Ascending aorta (tissue), 2 donors: ENCODE measurements at regions not wholly inside any gene's neighbourhood (a gene's known extent, or its start where the extent isn't known, plus 50 kb on each side); places are given as distances from the start of the nearest gene placed in this dataset.

ENCODE experiments used
- DNase-seq, 2 donors: peaks; one replicate each; pipeline ENCODE4 v3.0.0-alpha.2; 2019; ENCODE audit warnings: low spot score in 2 of 2
- H3K27ac ChIP-seq, 2 donors: fragments of 200-600 bp; sonication (generic); one replicate each; pipeline ENCODE4 v1.5.1; 2016 to 2017; ENCODE audit warnings: mild to moderate bottlenecking in 1 of 2
- H3K27me3 ChIP-seq: fragments of 200-600 bp; sonication (generic); one replicate; pipeline ENCODE4 v1.5.1; 2017
- H3K36me3 ChIP-seq, 2 donors: fragments of 200-600 bp; sonication (generic); one replicate each; pipeline ENCODE4 v1.5.1; 2016
- H3K4me1 ChIP-seq, 2 donors: fragments of 200-600 bp; sonication (generic); one replicate each; pipeline ENCODE4 v1.5.1; 2016 to 2017; ENCODE audit warnings: mild to moderate bottlenecking in 1 of 2
- H3K4me3 ChIP-seq, 2 donors: fragments of 200-600 bp; sonication (generic); one replicate each; pipeline ENCODE4 v1.5.1; 2016 to 2017; ENCODE audit warnings: mild to moderate bottlenecking in 1 of 2
- H3K9me3 ChIP-seq, 2 donors: fragments of 200-600 bp; sonication (generic); one replicate each; pipeline ENCODE4 v1.5.1; 2016
- intact Hi-C: fragments of 100-400 bp; cut with DNase I; formaldehyde crosslinking; loops from one replicate; pipeline ENCODE4 v1.15.1; 2023
- TF ChIP-seq, protein P1 (sequence below), 3 experiments: fragments of 200-600 bp in 2 of 3; fragments of 450-650 bp in 1 of 3; sonication (generic) in 2 of 3; IDR thresholded peaks; one replicate each; pipeline ENCODE4 v1.5.1; 2016 to 2019; ENCODE audit warnings: antibody characterized with exemption in 3 of 3, mild to moderate bottlenecking in 1 of 3, moderate library complexity in 1 of 3

DNA sequence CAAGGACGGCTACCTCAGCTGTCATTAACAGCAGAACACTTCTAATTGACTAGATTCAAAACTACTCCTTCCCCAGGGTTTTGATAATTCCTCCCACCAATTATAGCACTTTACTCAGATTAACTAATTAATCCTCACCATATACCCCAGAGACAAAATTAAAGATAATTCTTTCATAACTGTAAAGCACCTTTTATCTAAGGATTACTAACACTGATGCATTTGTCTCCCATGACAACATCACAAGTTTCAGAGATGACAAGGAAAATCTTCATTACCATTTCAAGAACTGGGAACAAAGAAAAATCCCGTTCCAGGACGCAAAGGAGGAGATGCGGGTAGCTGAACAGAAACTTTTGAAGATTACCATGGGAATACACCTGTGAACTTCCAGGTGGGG lies 129.4 kb upstream of the ITGA6 start:
- H3K4me1 ChIP-seq: no peaks in the 10 kb centered on the region
- TF ChIP-seq, protein P1, sequence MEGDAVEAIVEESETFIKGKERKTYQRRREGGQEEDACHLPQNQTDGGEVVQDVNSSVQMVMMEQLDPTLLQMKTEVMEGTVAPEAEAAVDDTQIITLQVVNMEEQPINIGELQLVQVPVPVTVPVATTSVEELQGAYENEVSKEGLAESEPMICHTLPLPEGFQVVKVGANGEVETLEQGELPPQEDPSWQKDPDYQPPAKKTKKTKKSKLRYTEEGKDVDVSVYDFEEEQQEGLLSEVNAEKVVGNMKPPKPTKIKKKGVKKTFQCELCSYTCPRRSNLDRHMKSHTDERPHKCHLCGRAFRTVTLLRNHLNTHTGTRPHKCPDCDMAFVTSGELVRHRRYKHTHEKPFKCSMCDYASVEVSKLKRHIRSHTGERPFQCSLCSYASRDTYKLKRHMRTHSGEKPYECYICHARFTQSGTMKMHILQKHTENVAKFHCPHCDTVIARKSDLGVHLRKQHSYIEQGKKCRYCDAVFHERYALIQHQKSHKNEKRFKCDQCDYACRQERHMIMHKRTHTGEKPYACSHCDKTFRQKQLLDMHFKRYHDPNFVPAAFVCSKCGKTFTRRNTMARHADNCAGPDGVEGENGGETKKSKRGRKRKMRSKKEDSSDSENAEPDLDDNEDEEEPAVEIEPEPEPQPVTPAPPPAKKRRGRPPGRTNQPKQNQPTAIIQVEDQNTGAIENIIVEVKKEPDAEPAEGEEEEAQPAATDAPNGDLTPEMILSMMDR (IDR thresholded peaks at IDR 0.05): no peak
- no peak overlapping the region for H3K4me3 ChIP-seq
- H3K9me3 ChIP-seq: no peaks in the 10 kb centered on the region
- H3K36me3 ChIP-seq: no peaks in the 10 kb centered on the region
- intact Hi-C loops: no loop called here
- no peak overlapping the region for H3K27ac ChIP-seq
- H3K27me3 ChIP-seq: no peaks in the 10 kb centered on the region
- no peak for DNase-seq

DNA sequence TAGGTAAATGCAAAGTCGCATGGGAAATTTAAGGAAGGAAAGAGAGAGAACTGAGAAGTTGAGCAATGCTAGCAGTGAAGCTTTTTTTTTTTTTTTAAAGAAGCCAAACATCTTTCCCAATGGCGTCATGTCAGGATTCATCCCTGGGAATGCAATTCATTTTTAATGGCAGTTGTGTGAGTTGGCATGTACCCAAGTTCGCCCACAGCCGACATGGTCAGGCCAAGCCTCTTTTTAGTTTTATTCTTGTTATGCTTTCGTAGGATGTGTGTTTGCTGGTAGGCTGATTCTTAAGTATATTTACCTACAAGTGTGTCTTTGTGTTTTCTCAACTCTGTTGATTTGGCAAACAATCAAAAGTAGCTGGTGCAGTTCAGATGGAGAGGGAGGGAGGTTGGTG lies 127.6 kb upstream of the ITGA6 start:
- intact Hi-C loops: no loop called here
- no peaks in the 10 kb centered on the region for H3K4me1 ChIP-seq
- no peak for DNase-seq

DNA sequence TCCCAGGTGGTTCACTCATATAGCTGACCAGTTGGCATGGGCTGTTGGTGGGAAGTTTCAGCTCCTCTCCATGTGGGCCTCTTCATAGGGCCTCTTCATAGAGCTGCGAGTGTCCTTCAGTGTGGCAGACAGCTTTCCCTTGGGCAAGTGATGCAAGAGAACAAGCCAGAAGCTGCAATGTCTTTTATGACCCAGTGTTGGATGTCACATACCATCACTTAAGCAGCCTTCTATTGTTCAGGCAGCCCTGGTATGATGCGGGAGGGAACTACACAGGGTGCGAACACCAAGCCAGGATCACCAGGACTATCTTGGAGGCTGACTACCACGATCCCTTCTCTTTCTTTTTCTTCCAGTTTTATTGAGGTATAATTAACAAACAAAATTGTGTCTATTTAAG lies 126.5 kb upstream of the ITGA6 start:
- Histone ChIP-seq H3K36me3 (no peaks in the 10 kb centered on the region), H3K4me1 (no peaks in the 10 kb centered on the region), H3K27ac (no peak overlapping the region), H3K9me3 (no peaks in the 10 kb centered on the region), H3K4me3 (no peak overlapping the region), H3K27me3 (no peaks in the 10 kb centered on the region)
- intact Hi-C loops: no loop called here
- DNase-seq: no peak
- TF ChIP-seq, protein P1 (IDR thresholded peaks at IDR 0.05): no peak

More for the DNA sequence above, 127.6 kb upstream of the ITGA6 start:
- Histone ChIP-seq H3K27ac (no peak overlapping the region), H3K9me3 (no peaks in the 10 kb centered on the region), H3K27me3 (no peaks in the 10 kb centered on the region), H3K4me3 (no peak overlapping the region), H3K36me3 (no peaks in the 10 kb centered on the region)
- TF ChIP-seq, protein P1 (IDR thresholded peaks at IDR 0.05): no peak

DNA sequence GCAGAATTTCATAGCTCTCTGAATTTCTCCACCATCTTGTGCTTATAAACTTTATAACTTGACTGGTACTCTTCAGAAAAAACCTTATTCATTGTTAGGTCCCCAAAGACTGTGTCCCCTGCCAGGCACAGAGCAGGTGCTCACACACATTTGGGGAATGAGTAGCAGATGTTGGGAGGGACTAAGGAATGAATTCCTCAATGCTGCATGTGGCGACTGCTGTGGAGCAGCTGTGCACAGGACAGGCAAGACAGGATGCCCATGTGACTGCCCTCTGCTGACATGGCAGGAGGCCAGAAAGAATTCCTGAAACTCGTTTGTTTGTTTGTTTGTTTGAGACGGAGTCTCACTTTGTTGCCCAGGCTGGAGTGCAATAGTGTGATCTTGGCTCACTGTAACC lies 122.3 kb upstream of the ITGA6 start:
- H3K9me3 ChIP-seq: no peaks in the 10 kb centered on the region
- no peak for DNase-seq
- no peaks in the 10 kb centered on the region for H3K27me3 ChIP-seq
- H3K4me1 ChIP-seq: no peaks in the 10 kb centered on the region
- H3K36me3 ChIP-seq: no peaks in the 10 kb centered on the region
- TF ChIP-seq, protein P1 (IDR thresholded peaks at IDR 0.05): no peak
- no peak overlapping the region for H3K4me3 ChIP-seq
- H3K27ac ChIP-seq: no peak overlapping the region
- intact Hi-C loops: loop anchor here (5.0 kb wide), 1 partner anchor 1037 kb away; no protein-coding TSS in a partner anchor

DNA sequence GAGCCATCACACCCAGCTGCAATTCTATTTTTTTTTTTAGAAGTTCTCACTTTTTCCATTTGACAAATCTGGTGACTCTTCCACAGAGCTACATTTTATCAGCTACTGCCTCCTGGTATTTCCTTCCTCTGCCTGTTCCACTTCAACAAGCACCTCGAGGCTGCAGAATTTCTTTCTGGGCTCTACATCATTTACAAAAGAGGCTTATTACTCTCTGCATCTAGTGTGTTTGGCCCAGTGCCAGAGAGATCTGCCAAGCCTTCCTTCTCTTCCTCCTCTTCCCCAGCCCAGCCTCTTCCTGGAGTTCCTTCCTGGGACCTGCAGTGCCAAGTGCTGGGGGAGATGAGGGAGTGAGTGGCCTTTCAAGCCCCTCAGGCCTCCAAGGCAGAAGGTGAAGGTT lies 119.6 kb upstream of the ITGA6 start:
- TF ChIP-seq, protein P1 (IDR thresholded peaks at IDR 0.05): no peak
- Histone ChIP-seq H3K9me3 (no peaks in the 10 kb centered on the region), H3K27me3 (no peaks in the 10 kb centered on the region), H3K36me3 (no peaks in the 10 kb centered on the region), H3K27ac (no peak overlapping the region), H3K4me3 (no peak overlapping the region), H3K4me1 (no peaks in the 10 kb centered on the region)
- DNase-seq: no peak
- intact Hi-C loops: loop anchor here (5.0 kb wide), 1 partner anchor 1035 kb away; no protein-coding TSS in a partner anchor
